T-helper 1 cell treated with Interleukin-12 subunit alpha and Interleukin-12 subunit beta and Interleukin-4 antibody, amounts not matched to agents 30 μg/mL and 1 μg/mL, for 36 hours (primary cell): ENCODE measurements at regions not wholly inside any gene's neighbourhood (a gene's known extent, or its start where the extent isn't known, plus 50 kb on each side); places are given as distances from the start of the nearest gene placed in this dataset.
A peak's percentile ranks its signal among the peaks of the same experiment; 100 is the strongest.

Experiments
- H3K27ac Mint-ChIP-seq: one replicate; pipeline ENCODE4 v1.8.0; 2021; ENCODE audit warnings: mild to moderate bottlenecking, mixed read lengths
- H3K27me3 Mint-ChIP-seq: one replicate; pipeline ENCODE4 v1.8.0; 2021; ENCODE audit warnings: low read depth, mixed read lengths
- H3K36me3 Mint-ChIP-seq: one replicate; pipeline ENCODE4 v1.8.0; 2021; ENCODE audit warnings: low read depth, mixed read lengths
- H3K4me1 Mint-ChIP-seq: one replicate; pipeline ENCODE4 v1.8.0; 2021; ENCODE audit warnings: low read depth, mixed read lengths
- H3K4me3 Mint-ChIP-seq: one replicate; pipeline ENCODE4 v1.8.0; 2021; ENCODE audit warnings: mild to moderate bottlenecking, moderate library complexity, mixed read lengths
- H3K9me3 Mint-ChIP-seq: one replicate; pipeline ENCODE4 v1.8.0; 2021; ENCODE audit warnings: mixed read lengths

DNA sequence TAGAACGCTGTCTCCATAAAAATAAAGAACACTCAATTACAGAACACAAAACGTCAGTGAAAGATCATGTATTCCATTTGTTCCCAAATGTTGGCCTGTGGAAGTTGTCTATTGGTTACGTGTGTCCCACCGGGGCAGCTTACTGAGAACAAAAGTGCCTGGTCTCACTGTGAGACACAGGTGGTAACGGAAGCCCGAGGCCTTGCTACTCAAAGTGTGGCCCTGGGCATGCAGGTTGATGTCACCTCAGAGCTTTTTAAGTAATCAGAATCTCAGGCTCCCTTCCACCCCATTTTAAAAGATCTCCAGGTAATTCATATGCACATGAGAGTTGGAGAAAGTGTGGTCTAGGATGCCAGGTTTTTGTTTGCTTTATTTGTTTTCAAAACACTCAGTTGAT, 422.5 kb upstream of the OPRM1 start:
- H3K27ac Mint-ChIP-seq: no peak overlapping the region
- H3K4me1 Mint-ChIP-seq: no peaks in the 10 kb centered on the region
- no peak overlapping the region for H3K4me3 Mint-ChIP-seq
- no peaks in the 10 kb centered on the region for H3K36me3 Mint-ChIP-seq
- no peaks in the 10 kb centered on the region for H3K9me3 Mint-ChIP-seq
- no peaks in the 10 kb centered on the region for H3K27me3 Mint-ChIP-seq

DNA sequence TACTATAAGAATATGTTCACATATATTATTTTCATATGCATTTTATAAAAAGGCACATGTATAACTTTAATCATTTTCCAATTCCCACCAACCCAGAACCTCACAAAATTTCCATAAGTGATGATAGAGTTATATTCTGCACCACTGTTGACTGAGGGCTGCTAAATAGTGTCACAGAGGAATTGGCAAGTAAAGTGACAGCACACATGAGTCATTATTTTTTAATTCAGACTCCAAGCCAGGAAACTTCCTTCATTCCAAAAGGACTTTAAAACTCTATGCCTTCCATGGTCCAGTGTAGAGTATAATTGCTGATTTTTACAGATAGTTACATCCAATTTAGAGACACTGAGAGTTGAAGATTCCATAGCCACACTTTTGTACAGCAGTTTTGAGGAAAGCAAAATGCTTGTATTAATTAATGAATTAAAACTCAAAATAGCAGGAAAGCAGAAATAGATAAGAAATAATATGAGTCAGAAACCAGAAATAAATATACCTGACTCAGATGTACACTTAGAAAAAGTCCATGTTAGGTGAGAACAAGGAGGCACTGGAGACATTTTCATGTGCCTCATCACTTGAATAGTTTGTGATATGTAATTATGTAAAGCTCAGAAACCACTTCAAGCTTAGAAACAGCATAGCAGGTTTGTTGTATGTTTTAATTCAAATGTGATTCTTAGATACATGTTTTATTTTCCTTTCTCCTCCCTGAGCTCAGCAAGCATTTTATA, 425.2 kb upstream of the OPRM1 start:
- H3K27me3 Mint-ChIP-seq: no peaks in the 10 kb centered on the region
- H3K4me1 Mint-ChIP-seq: no peaks in the 10 kb centered on the region
- H3K27ac Mint-ChIP-seq: no peak overlapping the region
- H3K9me3 Mint-ChIP-seq: no peaks in the 10 kb centered on the region
- H3K36me3 Mint-ChIP-seq: no peaks in the 10 kb centered on the region
- H3K4me3 Mint-ChIP-seq: no peak overlapping the region

DNA sequence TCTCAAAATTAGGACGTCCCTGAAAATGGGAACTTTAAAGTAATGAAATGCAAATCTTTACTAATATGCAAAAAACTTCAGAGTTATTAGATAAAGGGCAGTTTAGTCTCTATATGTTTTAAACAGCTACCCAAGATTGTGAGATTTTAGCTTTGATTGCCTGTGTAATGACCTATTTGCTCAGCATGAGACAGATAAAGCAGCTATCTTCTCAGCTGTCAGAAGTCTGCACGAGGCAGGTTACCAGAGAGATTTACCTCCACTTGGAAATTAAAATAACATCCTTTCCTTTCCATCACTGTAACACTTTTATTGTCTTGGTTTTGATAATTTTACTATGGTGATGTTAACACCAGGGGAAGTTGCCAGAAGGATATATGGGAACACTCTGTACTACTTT, 436.6 kb upstream of the OPRM1 start:
- H3K36me3 Mint-ChIP-seq: no peaks in the 10 kb centered on the region
- H3K4me1 Mint-ChIP-seq: no peaks in the 10 kb centered on the region
- no peak overlapping the region for H3K27ac Mint-ChIP-seq
- H3K9me3 Mint-ChIP-seq: no peaks in the 10 kb centered on the region
- no peak overlapping the region for H3K4me3 Mint-ChIP-seq
- H3K27me3 Mint-ChIP-seq: no peaks in the 10 kb centered on the region

DNA sequence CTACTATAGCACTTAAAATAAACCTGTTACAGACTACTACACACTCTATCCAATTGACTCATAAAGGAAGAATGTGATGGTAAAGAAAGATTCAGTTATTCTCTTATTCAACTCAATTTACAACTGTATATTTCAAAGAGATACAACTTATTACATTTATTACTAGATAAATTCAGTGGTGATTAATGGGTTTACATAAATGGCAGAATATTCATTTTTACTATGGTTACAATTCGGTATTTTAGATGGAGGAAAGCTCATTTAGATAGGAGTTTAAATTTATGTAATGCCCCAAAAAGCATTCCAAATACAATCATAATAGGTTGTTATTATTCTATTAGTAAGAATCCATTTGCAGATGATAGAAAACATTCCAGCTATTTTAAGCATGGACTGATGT, 439.1 kb upstream of the OPRM1 start:
- no peaks in the 10 kb centered on the region for H3K9me3 Mint-ChIP-seq
- H3K36me3 Mint-ChIP-seq: no peaks in the 10 kb centered on the region
- H3K4me1 Mint-ChIP-seq: no peaks in the 10 kb centered on the region
- H3K4me3 Mint-ChIP-seq: no peak overlapping the region
- no peaks in the 10 kb centered on the region for H3K27me3 Mint-ChIP-seq
- no peak overlapping the region for H3K27ac Mint-ChIP-seq

DNA sequence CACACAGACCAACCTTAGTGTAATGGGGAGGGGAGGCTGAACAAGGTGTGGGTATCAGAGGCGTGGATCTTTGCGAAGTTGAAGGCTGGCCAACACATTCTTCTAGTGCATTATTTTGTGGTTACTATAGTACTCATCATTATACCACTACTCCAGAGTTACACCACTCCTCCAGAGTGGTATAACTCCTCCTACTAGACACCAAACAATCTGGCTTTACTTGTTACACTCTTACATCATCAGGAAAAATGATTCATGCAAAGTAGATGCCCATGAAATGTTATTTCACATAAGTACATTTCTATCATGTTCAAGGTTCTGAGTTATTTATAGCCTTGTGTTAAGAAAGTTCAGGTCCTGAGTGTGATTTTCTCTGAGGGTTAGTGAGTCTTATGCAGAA, 443.1 kb upstream of the OPRM1 start:
- Mint-ChIP-seq H3K4me3 (no peak overlapping the region), H3K9me3 (no peaks in the 10 kb centered on the region), H3K36me3 (no peaks in the 10 kb centered on the region)

DNA sequence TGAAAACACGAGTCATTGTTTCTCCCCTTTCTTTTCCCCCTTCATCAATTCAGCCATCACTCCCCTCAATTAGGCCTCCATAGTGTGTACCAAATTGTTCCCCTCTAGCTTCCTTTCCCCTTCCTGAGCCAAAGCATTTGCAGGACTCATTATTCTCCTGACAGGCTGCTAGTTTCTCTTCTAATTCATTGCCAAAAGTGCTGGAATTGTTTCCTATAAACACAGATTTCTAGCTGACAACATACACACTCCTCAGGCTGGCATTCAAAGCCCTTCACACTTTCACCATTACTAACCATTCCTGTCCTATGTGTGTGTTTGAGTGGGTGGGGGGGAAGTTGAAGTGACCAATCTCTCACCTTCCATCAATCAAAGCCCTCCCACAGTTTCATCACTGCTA, 444.2 kb upstream of the OPRM1 start:
- Mint-ChIP-seq H3K27me3 (no peaks in the 10 kb centered on the region), H3K27ac (no peak overlapping the region), H3K36me3 (no peaks in the 10 kb centered on the region), H3K4me1 (peaks cover 10% of the 10 kb centered on the region), H3K9me3 (no peaks in the 10 kb centered on the region), H3K4me3 (no peak overlapping the region)

More for the DNA sequence above, 443.1 kb upstream of the OPRM1 start:
- Mint-ChIP-seq H3K27me3 (no peaks in the 10 kb centered on the region), H3K27ac (no peak overlapping the region), H3K4me1 (peaks cover 7% of the 10 kb centered on the region)

DNA sequence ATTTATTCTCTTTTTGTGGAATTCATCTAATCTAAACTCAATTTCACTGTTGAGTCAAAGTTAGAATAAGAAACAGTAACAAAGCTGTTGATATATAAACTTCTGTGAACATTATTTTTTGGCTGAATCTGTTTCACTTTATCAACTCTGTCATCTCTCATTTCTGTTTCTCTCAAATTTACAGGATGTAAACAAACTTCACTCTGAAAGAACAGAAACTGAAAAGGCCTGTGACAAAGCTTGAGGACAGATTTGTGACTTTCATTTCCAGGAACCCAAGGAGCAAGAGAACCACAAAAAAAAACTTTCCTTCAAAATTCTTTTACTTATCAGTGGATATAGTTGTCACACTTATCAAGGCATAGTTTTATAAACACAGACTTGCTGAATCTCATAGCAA, 447.9 kb upstream of the OPRM1 start:
- Mint-ChIP-seq H3K27ac (peak overlapping the region; percentile 63), H3K9me3 (no peaks in the 10 kb centered on the region), H3K27me3 (no peaks in the 10 kb centered on the region), H3K36me3 (no peaks in the 10 kb centered on the region), H3K4me1 (peaks cover 10% of the 10 kb centered on the region), H3K4me3 (no peak overlapping the region)

DNA sequence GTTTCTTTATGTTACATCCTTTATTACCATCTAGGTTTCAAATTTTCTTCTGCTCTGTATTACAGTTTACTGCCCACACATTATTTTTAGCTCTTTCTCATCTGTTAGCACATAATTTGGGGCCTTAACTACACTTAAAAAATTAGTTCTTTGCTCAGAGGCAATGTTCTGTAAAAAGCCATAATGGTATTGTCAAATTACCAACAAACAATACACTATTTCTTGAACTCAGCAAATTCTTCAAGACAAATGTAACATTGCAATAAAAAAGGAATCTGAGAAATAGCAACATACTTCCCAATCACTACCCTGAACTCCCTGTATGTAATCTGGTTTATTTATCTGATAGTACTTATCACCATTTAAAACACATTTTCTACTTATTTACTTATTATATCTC, 448.6 kb upstream of the OPRM1 start:
- H3K27ac Mint-ChIP-seq: no peak overlapping the region
- no peaks in the 10 kb centered on the region for H3K27me3 Mint-ChIP-seq
- peaks cover 10% of the 10 kb centered on the region for H3K4me1 Mint-ChIP-seq
- H3K9me3 Mint-ChIP-seq: no peaks in the 10 kb centered on the region
- no peak overlapping the region for H3K4me3 Mint-ChIP-seq
- H3K36me3 Mint-ChIP-seq: no peaks in the 10 kb centered on the region

DNA sequence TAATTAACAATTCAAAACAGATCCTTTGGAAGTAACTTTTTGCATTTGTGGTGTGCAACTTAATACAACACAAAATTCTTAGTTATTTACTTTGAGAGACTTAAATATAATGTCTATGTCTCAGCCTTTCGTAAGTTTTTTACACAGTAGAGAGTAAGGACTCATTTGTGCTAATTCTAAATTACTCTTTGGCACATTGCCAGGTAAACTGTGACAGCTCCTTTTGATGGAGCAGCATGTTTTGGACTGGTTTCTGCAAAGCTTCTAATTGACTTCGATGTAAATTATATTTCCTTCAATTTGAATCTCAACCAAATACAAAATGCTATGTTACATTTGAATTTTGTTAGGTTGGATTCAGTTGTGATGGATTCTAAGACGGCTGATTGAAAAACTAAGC, 450.7 kb upstream of the OPRM1 start:
- Mint-ChIP-seq H3K9me3 (no peaks in the 10 kb centered on the region), H3K27me3 (no peaks in the 10 kb centered on the region), H3K27ac (no peak overlapping the region), H3K4me1 (peaks cover 10% of the 10 kb centered on the region), H3K36me3 (no peaks in the 10 kb centered on the region), H3K4me3 (no peak overlapping the region)

DNA sequence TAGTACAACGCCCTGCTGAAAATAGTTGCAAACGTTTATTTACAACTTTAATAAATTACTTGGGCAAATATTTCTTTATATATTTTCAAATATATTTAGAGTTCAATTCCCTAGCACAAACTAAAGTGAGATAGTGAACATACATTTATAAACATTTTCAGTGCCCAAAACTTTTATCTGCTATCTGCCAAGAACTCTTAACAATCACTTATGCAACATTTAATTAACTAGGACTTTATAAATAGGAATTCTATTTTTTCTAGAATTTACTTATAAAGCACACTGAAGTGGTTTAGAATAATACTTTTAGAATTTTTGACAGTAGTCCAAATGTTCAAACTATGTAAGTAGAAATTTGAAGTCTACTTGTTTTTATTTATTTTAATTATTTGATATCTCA, 452.6 kb upstream of the RGS17 start:
- H3K9me3 Mint-ChIP-seq: no peaks in the 10 kb centered on the region
- H3K27ac Mint-ChIP-seq: no peak overlapping the region
- no peaks in the 10 kb centered on the region for H3K4me1 Mint-ChIP-seq
- no peaks in the 10 kb centered on the region for H3K36me3 Mint-ChIP-seq
- H3K27me3 Mint-ChIP-seq: no peaks in the 10 kb centered on the region
- H3K4me3 Mint-ChIP-seq: no peak overlapping the region

DNA sequence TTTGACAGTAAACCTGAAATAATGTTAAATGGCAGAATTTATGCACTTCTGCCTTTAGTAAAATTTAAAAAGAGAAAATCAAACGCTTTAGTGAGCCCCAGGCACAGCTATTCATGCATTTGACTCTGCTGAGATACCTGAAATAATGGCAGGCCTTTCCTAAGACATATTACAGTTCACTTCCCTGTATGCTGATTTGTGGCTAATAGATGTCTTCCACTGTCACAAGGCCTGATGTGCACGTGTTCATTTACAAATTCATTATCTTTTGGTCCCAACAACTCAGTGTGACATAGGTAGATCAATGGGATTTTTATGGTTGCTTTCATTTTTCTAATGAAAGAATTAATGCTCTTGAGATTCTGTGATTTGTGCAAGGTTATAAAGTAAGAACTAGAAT, 449.7 kb upstream of the RGS17 start:
- no peaks in the 10 kb centered on the region for H3K4me1 Mint-ChIP-seq
- no peaks in the 10 kb centered on the region for H3K36me3 Mint-ChIP-seq
- no peaks in the 10 kb centered on the region for H3K27me3 Mint-ChIP-seq
- H3K4me3 Mint-ChIP-seq: no peak overlapping the region
- H3K9me3 Mint-ChIP-seq: no peaks in the 10 kb centered on the region
- H3K27ac Mint-ChIP-seq: no peak overlapping the region

DNA sequence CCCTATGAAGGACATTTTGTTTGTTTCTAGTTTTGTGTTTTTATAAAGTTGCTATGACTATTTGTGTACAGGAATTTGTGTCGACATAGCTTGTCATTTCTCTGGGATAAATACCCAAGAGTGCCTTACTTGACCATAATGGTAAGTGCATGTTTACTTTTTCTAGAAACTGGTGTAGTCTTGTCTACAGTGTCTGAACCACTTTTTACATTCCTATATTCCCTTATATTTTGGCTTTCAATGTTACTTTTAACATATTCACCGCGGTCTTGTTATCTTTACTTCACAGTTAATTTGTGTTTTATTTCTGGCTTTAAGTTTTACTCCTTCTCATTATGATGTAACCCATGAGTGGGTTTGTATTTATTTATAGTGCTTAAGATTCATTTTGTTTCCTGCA, 444.4 kb upstream of the RGS17 start:
- no peaks in the 10 kb centered on the region for H3K9me3 Mint-ChIP-seq
- H3K27ac Mint-ChIP-seq: no peak overlapping the region
- no peaks in the 10 kb centered on the region for H3K4me1 Mint-ChIP-seq
- H3K4me3 Mint-ChIP-seq: no peak overlapping the region
- H3K36me3 Mint-ChIP-seq: no peaks in the 10 kb centered on the region
- H3K27me3 Mint-ChIP-seq: no peaks in the 10 kb centered on the region

DNA sequence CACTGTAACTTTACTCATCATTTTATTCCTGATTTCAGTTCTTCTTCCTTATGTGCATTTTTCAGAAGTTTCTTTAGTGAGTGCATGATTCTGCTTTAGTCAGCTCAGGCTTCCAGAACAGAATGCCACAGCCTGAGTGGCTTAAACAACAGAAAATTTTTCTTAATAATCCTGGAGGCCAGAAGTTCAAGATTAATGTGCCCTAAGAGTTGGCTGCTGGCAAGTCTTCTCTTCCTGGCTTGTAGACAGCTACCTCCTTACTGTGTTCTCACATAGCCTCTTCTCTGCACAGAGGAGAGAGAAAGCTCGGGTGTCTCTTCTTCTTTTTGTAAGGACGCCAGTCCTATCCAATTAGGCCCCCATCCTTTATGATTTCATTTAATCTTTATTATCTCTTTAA, 443.1 kb upstream of the RGS17 start:
- no peaks in the 10 kb centered on the region for H3K36me3 Mint-ChIP-seq
- no peak overlapping the region for H3K27ac Mint-ChIP-seq
- no peaks in the 10 kb centered on the region for H3K9me3 Mint-ChIP-seq
- no peaks in the 10 kb centered on the region for H3K27me3 Mint-ChIP-seq
- H3K4me3 Mint-ChIP-seq: no peak overlapping the region
- no peaks in the 10 kb centered on the region for H3K4me1 Mint-ChIP-seq

DNA sequence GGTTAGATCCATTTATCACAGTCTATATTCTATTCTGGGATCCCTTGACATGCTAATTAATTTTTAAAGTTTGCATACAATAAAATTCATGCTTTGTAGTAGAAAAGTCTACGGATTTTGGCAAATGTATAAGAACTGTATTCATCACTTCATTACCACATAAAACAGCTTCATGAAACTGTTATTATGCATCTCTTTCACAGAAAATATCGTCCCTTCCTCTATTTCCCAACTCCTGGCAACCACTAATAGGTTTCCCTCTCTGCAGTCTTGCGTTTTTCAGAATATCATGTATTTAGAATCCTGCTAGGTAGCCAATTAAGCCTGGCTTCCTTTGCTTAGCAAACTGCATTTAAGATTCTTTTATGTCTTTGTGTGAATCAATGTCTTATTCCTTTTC, 441.3 kb upstream of the RGS17 start:
- Mint-ChIP-seq H3K4me3 (no peak overlapping the region), H3K9me3 (no peaks in the 10 kb centered on the region), H3K4me1 (no peaks in the 10 kb centered on the region), H3K36me3 (no peaks in the 10 kb centered on the region), H3K27me3 (no peaks in the 10 kb centered on the region), H3K27ac (no peak overlapping the region)

DNA sequence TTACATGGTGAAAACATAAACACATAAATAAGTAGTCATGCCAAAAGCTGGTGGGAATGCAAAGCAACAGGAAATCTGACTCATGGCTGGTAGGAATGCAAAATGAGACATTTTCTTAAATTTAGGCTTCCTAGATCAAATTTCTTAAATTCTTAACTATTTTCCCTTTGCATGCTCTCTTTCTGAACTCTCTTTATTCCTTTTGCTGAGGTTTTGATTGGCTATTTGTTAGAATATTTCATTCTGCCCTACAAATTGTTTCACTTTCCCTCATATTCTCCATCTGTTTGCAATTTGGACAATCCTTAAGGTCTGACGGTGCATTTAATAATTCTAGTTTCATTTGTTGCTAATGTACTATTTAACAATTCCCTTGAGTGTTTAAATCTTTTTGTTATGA, 437.5 kb upstream of the RGS17 start:
- Mint-ChIP-seq H3K27me3 (no peaks in the 10 kb centered on the region), H3K27ac (no peak overlapping the region), H3K4me1 (no peaks in the 10 kb centered on the region), H3K36me3 (no peaks in the 10 kb centered on the region), H3K4me3 (no peak overlapping the region), H3K9me3 (no peaks in the 10 kb centered on the region)

DNA sequence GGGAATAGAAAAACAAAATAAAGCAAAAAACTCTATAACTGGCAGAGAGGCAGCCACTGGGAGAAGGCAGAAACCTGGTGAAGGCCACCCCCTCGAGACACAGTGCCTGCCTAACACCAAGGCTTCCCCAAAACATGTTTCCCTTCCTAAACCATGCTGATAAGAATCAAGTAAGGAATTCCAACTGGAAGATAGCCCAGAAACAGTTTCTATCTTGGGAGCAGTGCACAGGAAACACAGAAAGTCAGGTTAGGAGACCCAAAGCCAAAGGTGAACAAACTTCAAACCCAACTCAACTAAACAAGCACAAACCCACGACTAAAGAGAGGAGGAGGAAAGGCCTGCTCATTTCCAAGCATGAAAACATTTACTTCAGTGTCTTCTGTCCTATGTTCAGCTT, 433.7 kb upstream of the RGS17 start:
- Mint-ChIP-seq H3K36me3 (no peaks in the 10 kb centered on the region), H3K27me3 (no peaks in the 10 kb centered on the region), H3K9me3 (no peaks in the 10 kb centered on the region), H3K4me3 (no peak overlapping the region), H3K27ac (no peak overlapping the region), H3K4me1 (no peaks in the 10 kb centered on the region)
